Colonic mucosa (tissue), 4 donors: ENCODE measurements at regions not wholly inside any gene's neighbourhood (a gene's known extent, or its start where the extent isn't known, plus 50 kb on each side); places are given as distances from the start of the nearest gene placed in this dataset.

Experiments
- DNase-seq: peaks from one replicate; pipeline ENCODE4 v3.0.0-alpha.2; 2020
- H3K27ac ChIP-seq: fragments of 200-600 bp; one replicate; pipeline ENCODE4 v1.8.0; 2021
- H3K27me3 ChIP-seq: fragments of 200-600 bp; one replicate; pipeline ENCODE4 v1.8.0; 2021
- H3K36me3 ChIP-seq: fragments of 200-600 bp; one replicate; pipeline ENCODE4 v1.8.0; 2021
- H3K4me1 ChIP-seq: fragments of 200-600 bp; one replicate; pipeline ENCODE4 v1.8.0; 2021; ENCODE audit warnings: mild to moderate bottlenecking
- H3K4me3 ChIP-seq: fragments of 200-600 bp; one replicate; pipeline ENCODE4 v1.8.0; 2021
- H3K9ac ChIP-seq, 2 donors: one replicate each; pipeline ENCODE4 v1.7.0; 2013; ENCODE audit warnings: control low read depth in 2 of 2, low read depth in 2 of 2, low read length in 2 of 2
- H3K9me3 ChIP-seq: fragments of 200-600 bp; one replicate; pipeline ENCODE4 v1.8.0; 2021
- CTCF ChIP-seq: fragments of 200-600 bp; IDR thresholded peaks from one replicate; pipeline ENCODE4 v1.8.0; 2022; ENCODE audit warnings: antibody characterized with exemption, mild to moderate bottlenecking
- intact Hi-C: fragments of 100-400 bp; cut with DNase I; formaldehyde crosslinking; loops from one replicate; pipeline ENCODE4 v1.14.1; 2022
- donor health status: healthy.
- donor health status: DM: no; HTN: no; CAD: no.
- donor health status: DM: no; HTN: no; CAD: no.

- H3K27ac ChIP-seq = no peak overlapping the region
Observed at GRCh38 chr17:27965224-27965623, 72.1 kb upstream of the LYRM9 start.

GRCh38 chr17:27968206-27968732 is 74.2 kb upstream of the NLK start:
- Histone ChIP-seq H3K4me3 (no peak overlapping the region), H3K4me1 (no peaks in the 10 kb centered on the region), H3K36me3 (no peaks in the 10 kb centered on the region), H3K9ac (no peak overlapping the region), H3K9me3 (no peaks in the 10 kb centered on the region), H3K27ac (no peak overlapping the region), H3K27me3 (no peaks in the 10 kb centered on the region)
- DNase-seq = no peak
- intact Hi-C loops = no loop called here
- no peak for TF ChIP-seq CTCF

More at GRCh38 chr17:27965224-27965623, 72.1 kb upstream of the LYRM9 start:
- H3K9ac ChIP-seq = no peak overlapping the region
- intact Hi-C loops = no loop called here
- no peak overlapping the region for H3K4me3 ChIP-seq
- no peaks in the 10 kb centered on the region for H3K4me1 ChIP-seq
- H3K27me3 ChIP-seq = no peaks in the 10 kb centered on the region
- TF ChIP-seq CTCF = no peak
- no peak for DNase-seq
- H3K9me3 ChIP-seq = no peaks in the 10 kb centered on the region
- no peaks in the 10 kb centered on the region for H3K36me3 ChIP-seq

GRCh38 chr17:27970587-27970986 is 71.9 kb upstream of the NLK start:
- H3K4me3 ChIP-seq = no peak overlapping the region
- no peak for DNase-seq
- intact Hi-C loops = no loop called here
- H3K9me3 ChIP-seq = no peaks in the 10 kb centered on the region
- no peaks in the 10 kb centered on the region for H3K4me1 ChIP-seq
- no peak for TF ChIP-seq CTCF
- no peak overlapping the region for H3K9ac ChIP-seq
- H3K27me3 ChIP-seq = no peaks in the 10 kb centered on the region
- H3K36me3 ChIP-seq = no peaks in the 10 kb centered on the region
- H3K27ac ChIP-seq = no peak overlapping the region

- DNase-seq = no peak
- no peaks in the 10 kb centered on the region for H3K9me3 ChIP-seq
- TF ChIP-seq CTCF = no peak
- no peak overlapping the region for H3K27ac ChIP-seq
- H3K27me3 ChIP-seq = no peaks in the 10 kb centered on the region
- H3K4me3 ChIP-seq = no peak overlapping the region
- no peaks in the 10 kb centered on the region for H3K4me1 ChIP-seq
- intact Hi-C loops = no loop called here
- no peaks in the 10 kb centered on the region for H3K36me3 ChIP-seq
- no peak overlapping the region for H3K9ac ChIP-seq
Observed at GRCh38 chr17:27973258-27974044, 69.0 kb upstream of the NLK start.

GRCh38 chr17:27974045-27974436 is 68.4 kb upstream of the NLK start:
- Histone ChIP-seq H3K4me3 (no peak overlapping the region), H3K27me3 (no peaks in the 10 kb centered on the region), H3K4me1 (no peaks in the 10 kb centered on the region), H3K36me3 (no peaks in the 10 kb centered on the region), H3K9me3 (no peaks in the 10 kb centered on the region), H3K9ac (no peak overlapping the region), H3K27ac (no peak overlapping the region)
- TF ChIP-seq CTCF = no peak
- no peak for DNase-seq
- intact Hi-C loops = no loop called here
